ENCODE measurements at regions not wholly inside any gene's neighbourhood (a gene's known extent, or its start where the extent isn't known, plus 50 kb on each side); places are given as distances from the start of the nearest gene placed in this dataset.

- TF ChIP-seq CTCF (IDR thresholded peaks at IDR 0.05; ENCODE audit: low read depth, low read length), result no peak
- H3K36me3 ChIP-seq, result no peaks in the 10 kb centered on the region
- DNase-seq, result no peak
- H3K27ac ChIP-seq, result no peak overlapping the region
- no peaks in the 10 kb centered on the region for H3K27me3 ChIP-seq (ENCODE audit: insufficient read depth, low read depth, severe bottlenecking)
- H3K4me3 ChIP-seq (ENCODE audit: low read depth, low read length), result no peak overlapping the region
- peaks cover 2% of the 10 kb centered on the region for H3K9me3 ChIP-seq (ENCODE audit: severe bottlenecking)
These were observed 67.8 kb upstream of the PCDH10 start for GRCh38 chr4:133081246-133081645.

GRCh38 chr4:133084421-133084820 lies 64.7 kb upstream of the PCDH10 start:
- Histone ChIP-seq H3K36me3 (no peaks in the 10 kb centered on the region), H3K9me3 (ENCODE audit: severe bottlenecking) (no peaks in the 10 kb centered on the region), H3K27ac (no peak overlapping the region), H3K27me3 (ENCODE audit: insufficient read depth, low read depth, severe bottlenecking) (no peaks in the 10 kb centered on the region), H3K4me3 (ENCODE audit: low read depth, low read length) (no peak overlapping the region)
- DNase-seq, result no peak
- no peak for TF ChIP-seq CTCF (IDR thresholded peaks at IDR 0.05; ENCODE audit: low read depth, low read length)

- no peak for DNase-seq
- no peaks in the 10 kb centered on the region for H3K27me3 ChIP-seq (ENCODE audit: insufficient read depth, low read depth, severe bottlenecking)
- H3K9me3 ChIP-seq (ENCODE audit: severe bottlenecking), result no peaks in the 10 kb centered on the region
- no peak overlapping the region for H3K27ac ChIP-seq
- no peaks in the 10 kb centered on the region for H3K36me3 ChIP-seq
- no peak for TF ChIP-seq CTCF (IDR thresholded peaks at IDR 0.05; ENCODE audit: low read depth, low read length)
- no peak overlapping the region for H3K4me3 ChIP-seq (ENCODE audit: low read depth, low read length)
These were observed 53.5 kb upstream of the PCDH10 start for GRCh38 chr4:133095591-133095990.

GRCh38 chr4:133096972-133097371 lies 52.1 kb upstream of the PCDH10 start:
- no peak for DNase-seq
- Histone ChIP-seq H3K27ac (no peak overlapping the region), H3K4me3 (ENCODE audit: low read depth, low read length) (no peak overlapping the region), H3K9me3 (ENCODE audit: severe bottlenecking) (no peaks in the 10 kb centered on the region), H3K27me3 (ENCODE audit: insufficient read depth, low read depth, severe bottlenecking) (no peaks in the 10 kb centered on the region), H3K36me3 (no peaks in the 10 kb centered on the region)
- no peak for TF ChIP-seq CTCF (IDR thresholded peaks at IDR 0.05; ENCODE audit: low read depth, low read length)

Data from WERI-Rb-1 (cell line).